A549 (cell line): ENCODE measurements at regions not wholly inside any gene's neighbourhood (a gene's known extent, or its start where the extent isn't known, plus 50 kb on each side); places are given as distances from the start of the nearest gene placed in this dataset.

Source experiments
- ATAC-seq, 2 experiments: fragments of 200-7000 bp in 1 of 2; fragments of >200 bp in 1 of 2; cut with Nextera tagmentation in 1 of 2; cut with Tn5 transposase in 1 of 2; 3 replicates each; pipeline versions ENCODE4 v1.8.0 to v1.9.1; 2018 to 2020; ENCODE audit warnings: mild to moderate bottlenecking in 1 of 2, moderate library complexity in 1 of 2
- CTCF ChIA-PET: fragments of 300-600 bp; sonication (Branson Sonifier 250); formaldehyde crosslinking; extraction: SDS; loops from one replicate; lab custom pipeline; 2021; ENCODE audit warnings: antibody characterized with exemption, inconsistent platforms; lab: Yijun Ruan, JAX
- POLR2A ChIA-PET: fragments of 350-600 bp; formaldehyde crosslinking; extraction: SDS; loops from one replicate; lab custom pipeline; 2021; ENCODE audit warnings: antibody characterized with exemption, inconsistent platforms; lab: Yijun Ruan, JAX
- DNase-seq, 2 experiments: peaks; one replicate each; pipeline versions ENCODE4 v3.0.0 to v3.0.0-alpha.2; 2011 to 2016; ENCODE audit warnings: low read depth in 1 of 2, low spot score in 1 of 2
- FAIRE-seq: peaks from 2 replicates; lab custom pipeline; 2011; peaks lifted over from hg19 to GRCh38; lab: Jason Lieb, UNC
- H3K27ac ChIP-seq, 2 experiments: fragments of >200 bp; sonication (Bioruptor Twin); formaldehyde crosslinking; 3 replicates each; pipeline ENCODE4 v1.5.1; 2016 to 2017
- H3K4me1 ChIP-seq: fragments of >200 bp; sonication (Bioruptor Twin); formaldehyde crosslinking; 3 replicates; pipeline ENCODE4 v1.6.1; 2016
- H3K4me2 ChIP-seq: fragments of >200 bp; sonication (Bioruptor Twin); formaldehyde crosslinking; 3 replicates; pipeline ENCODE4 v1.6.1; 2016
- H3K4me3 ChIP-seq: fragments of >200 bp; sonication (Bioruptor Twin); formaldehyde crosslinking; 3 replicates; pipeline ENCODE4 v1.5.1; 2016
- H3K9me3 ChIP-seq: fragments of >200 bp; sonication (Bioruptor Twin); formaldehyde crosslinking; 3 replicates; pipeline ENCODE4 v1.6.1; 2016
- BHLHE40 ChIP-seq: IDR thresholded peaks from 2 replicates; pipeline ENCODE4 v1.6.1; 2012; ENCODE audit warnings: low read depth, low read length, inconsistent platforms
- CBX8 ChIP-seq: fragments of 200-600 bp; sonication (generic); IDR thresholded peaks from 2 replicates; pipeline ENCODE4 v1.6.1; 2016
- CHD2 ChIP-seq: fragments of 150-350 bp; IDR thresholded peaks from 2 replicates; pipeline ENCODE4 v1.6.1; 2014; ENCODE audit warnings: low read length; ENCODE audit not compliant: partially characterized antibody
- E2F6 ChIP-seq: IDR thresholded peaks from 2 replicates; pipeline ENCODE4 v1.6.1; 2012; ENCODE audit warnings: low read depth, borderline replicate concordance
- EHF ChIP-seq: fragments of 250-450 bp; sonication (Bioruptor Pico); IDR thresholded peaks from 2 replicates; pipeline ENCODE4 v1.5.0; 2020; ENCODE audit warnings: mild to moderate bottlenecking
- EP300 ChIP-seq, 2 experiments: fragments of >200 bp; sonication (Bioruptor Twin); formaldehyde crosslinking; IDR thresholded peaks; 2 replicates in 1 of 2; 3 replicates in 1 of 2; pipeline ENCODE4 v1.6.1; 2016 to 2017
- FOSB ChIP-seq: fragments of 250-450 bp; sonication (Bioruptor Pico); IDR thresholded peaks from 2 replicates; pipeline ENCODE4 v1.5.0; 2020; ENCODE audit warnings: mild to moderate bottlenecking, moderate library complexity
- FOSL2 ChIP-seq, 2 experiments: fragments of 450-650 bp in 1 of 2; fragments of >200 bp in 1 of 2; sonication (Bioruptor Twin) in 1 of 2; formaldehyde crosslinking; IDR thresholded peaks; 2 replicates each; pipeline versions ENCODE4 v1.5.0 to v1.6.1; 2016 to 2020; ENCODE audit warnings: mild to moderate bottlenecking in 1 of 2, moderate library complexity in 1 of 2
- FOXS1 ChIP-seq: fragments of 250-450 bp; sonication (Bioruptor Pico); IDR thresholded peaks from 2 replicates; pipeline ENCODE4 v1.5.0; 2020; ENCODE audit warnings: mild to moderate bottlenecking, moderate library complexity
- HDAC2 ChIP-seq: fragments of 200-600 bp; sonication (generic); IDR thresholded peaks from 2 replicates; pipeline ENCODE4 v1.6.1; 2016
- HOXA7 ChIP-seq: fragments of 250-450 bp; sonication (Bioruptor Pico); IDR thresholded peaks from 2 replicates; pipeline ENCODE4 v1.5.0; 2020; ENCODE audit warnings: mild to moderate bottlenecking, moderate library complexity
- HOXB5 ChIP-seq: fragments of 250-450 bp; sonication (Bioruptor Pico); IDR thresholded peaks from 2 replicates; pipeline ENCODE4 v1.5.0; 2020; ENCODE audit warnings: mild to moderate bottlenecking, moderate library complexity
- JUNB ChIP-seq: fragments of >200 bp; sonication (Bioruptor Twin); formaldehyde crosslinking; IDR thresholded peaks from 2 replicates; pipeline ENCODE4 v1.6.1; 2016
- KDM1A ChIP-seq: fragments of 200-600 bp; sonication (generic); IDR thresholded peaks from 2 replicates; pipeline ENCODE4 v1.6.1; 2016; ENCODE audit warnings: low read depth, mild to moderate bottlenecking
- MAFK ChIP-seq: fragments of 450-650 bp; IDR thresholded peaks from 2 replicates; pipeline ENCODE4 v1.6.1; 2014; ENCODE audit not compliant: partially characterized antibody
- MAX ChIP-seq: IDR thresholded peaks from 2 replicates; pipeline ENCODE4 v1.6.1; 2012
- POLR2A ChIP-seq: IDR thresholded peaks from 2 replicates; pipeline ENCODE4 v1.6.1; 2012; ENCODE audit warnings: mild to moderate bottlenecking, low read length
- POLR2AphosphoS2 ChIP-seq: conservative IDR thresholded peaks from 2 replicates; pipeline ENCODE4 v1.6.1; 2012; ENCODE audit warnings: low read length, improper control_type of control experiment, inconsistent platforms
- RARB ChIP-seq: fragments of 250-450 bp; sonication (Bioruptor Pico); IDR thresholded peaks from 2 replicates; pipeline ENCODE4 v1.8.0; 2021; ENCODE audit warnings: mild to moderate bottlenecking, moderate library complexity
- RFX5 ChIP-seq: fragments of 450-650 bp; IDR thresholded peaks from 2 replicates; pipeline ENCODE4 v1.7.1; 2014; ENCODE audit warnings: antibody characterized with exemption, mild to moderate bottlenecking, moderate library complexity
- RNF2 ChIP-seq: fragments of 200-600 bp; sonication (generic); IDR thresholded peaks from 2 replicates; pipeline ENCODE4 v1.6.1; 2016; ENCODE audit warnings: low read depth, mild to moderate bottlenecking, antibody characterized with exemption, moderate library complexity, borderline replicate concordance
- TFCP2L1 ChIP-seq: fragments of 250-450 bp; sonication (Bioruptor Pico); IDR thresholded peaks from 2 replicates; pipeline ENCODE4 v1.5.0; 2021; ENCODE audit warnings: mild to moderate bottlenecking
- ZC3H11A ChIP-seq: fragments of 450-650 bp; IDR thresholded peaks from 2 replicates; pipeline ENCODE4 v1.6.1; 2014; ENCODE audit warnings: antibody characterized with exemption, mild to moderate bottlenecking
- ZFP36 ChIP-seq: fragments of 450-650 bp; IDR thresholded peaks from 2 replicates; pipeline ENCODE4 v1.6.1; 2014; ENCODE audit warnings: borderline replicate concordance; ENCODE audit not compliant: partially characterized antibody
- ZNF302 ChIP-seq: fragments of 250-450 bp; sonication (Bioruptor Pico); IDR thresholded peaks from 2 replicates; pipeline ENCODE4 v1.9.0; 2021; ENCODE audit warnings: inconsistent platforms, mild to moderate bottlenecking, moderate library complexity
- WGBS: methylation state at CpG from one replicate; pipeline ENCODE4 v1.1.6; 2017; ENCODE audit errors: missing lambda C conversion rate; 5-methylcytosine and 5-hydroxymethylcytosine counted together
- TF ChIP-seq, protein P1 (sequence below): fragments of >200 bp; sonication (Bioruptor Twin); formaldehyde crosslinking; IDR thresholded peaks from 3 replicates; pipeline ENCODE4 v1.6.1; 2016
- TF ChIP-seq, protein P2 (sequence below): fragments of 150-350 bp; IDR thresholded peaks from 2 replicates; pipeline ENCODE4 v1.6.1; 2014; ENCODE audit warnings: low read depth, mild to moderate bottlenecking, low read length

DNA sequence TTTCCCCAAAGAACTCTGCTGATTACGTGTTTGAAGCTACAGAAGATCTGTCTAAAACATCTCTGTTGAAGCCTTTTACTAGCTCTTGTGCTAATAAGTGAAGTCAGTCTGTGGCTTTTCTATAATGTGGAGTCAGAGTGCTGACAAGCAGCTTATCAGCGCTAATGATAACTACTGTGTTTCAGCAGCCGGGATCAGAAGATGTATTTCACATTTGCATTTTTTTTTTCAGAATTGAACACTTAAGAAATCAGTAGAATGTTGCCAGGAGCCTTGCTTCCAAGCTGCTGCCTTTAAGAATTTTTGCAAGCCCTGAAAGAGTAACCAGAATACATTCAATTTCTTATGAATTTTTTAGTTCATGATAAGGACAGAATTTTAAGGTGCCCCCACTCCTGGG, 519.4 kb upstream of the NR5A2 start:
- no peak for ATAC-seq

DNA sequence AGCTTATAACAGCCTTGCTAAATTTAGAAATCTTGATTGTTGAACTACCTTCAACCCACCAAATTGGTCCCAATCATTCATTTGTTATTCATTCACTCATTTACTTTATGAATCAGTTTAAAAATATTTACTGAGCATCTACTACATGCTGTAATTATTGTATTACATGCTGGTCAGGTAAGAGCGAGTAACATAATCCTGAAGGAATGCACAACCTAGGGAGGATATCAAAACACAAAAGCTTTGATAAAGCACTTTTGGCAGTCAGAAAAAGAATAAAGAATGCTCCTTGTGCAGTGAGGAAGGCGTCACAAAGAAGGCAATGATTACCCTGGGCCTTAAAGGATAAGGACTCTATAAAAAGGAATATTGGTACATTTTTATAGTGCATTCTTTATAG, 518.9 kb upstream of the NR5A2 start:
- Histone ChIP-seq H3K4me3 (no peak overlapping the region), H3K4me1 (no peaks in the 10 kb centered on the region), H3K4me2 (no peak overlapping the region), H3K9me3 (no peaks in the 10 kb centered on the region), H3K27ac (no peak overlapping the region)
- ChIA-PET CTCF (interaction anchor here (0.7 kb wide), 1 partner anchor 45 kb away, joined by 4 read pairs; no protein-coding TSS in a partner anchor), POLR2A (no interaction called here)
- DNase-seq (no peak), ATAC-seq (no peak), FAIRE-seq (no peak)
- WGBS, result 42% methylated on average over 2 of the region's 2 CpGs
- TF ChIP-seq MAX, result no peak
- no peak for TF ChIP-seq EP300 (IDR thresholded peaks at IDR 0.05)
- no peak for TF ChIP-seq MAFK
- no peak for TF ChIP-seq HOXA7 (CRISPR knock-in tag)
- TF ChIP-seq, protein P1, sequence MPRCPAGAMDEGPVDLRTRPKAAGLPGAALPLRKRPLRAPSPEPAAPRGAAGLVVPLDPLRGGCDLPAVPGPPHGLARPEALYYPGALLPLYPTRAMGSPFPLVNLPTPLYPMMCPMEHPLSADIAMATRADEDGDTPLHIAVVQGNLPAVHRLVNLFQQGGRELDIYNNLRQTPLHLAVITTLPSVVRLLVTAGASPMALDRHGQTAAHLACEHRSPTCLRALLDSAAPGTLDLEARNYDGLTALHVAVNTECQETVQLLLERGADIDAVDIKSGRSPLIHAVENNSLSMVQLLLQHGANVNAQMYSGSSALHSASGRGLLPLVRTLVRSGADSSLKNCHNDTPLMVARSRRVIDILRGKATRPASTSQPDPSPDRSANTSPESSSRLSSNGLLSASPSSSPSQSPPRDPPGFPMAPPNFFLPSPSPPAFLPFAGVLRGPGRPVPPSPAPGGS, result no peak
- TF ChIP-seq ZNF302 (CRISPR knock-in tag), result no peak
- no peak for TF ChIP-seq CBX8
- no peak for TF ChIP-seq CHD2
- TF ChIP-seq FOSL2 (IDR thresholded peaks at IDR 0.05), result no peak
- no peak for TF ChIP-seq FOSL2 (CRISPR knock-in tag; IDR thresholded peaks at IDR 0.05)
- no peak for TF ChIP-seq KDM1A
- no peak for TF ChIP-seq FOSB (CRISPR knock-in tag)
- no peak for TF ChIP-seq ZC3H11A
- TF ChIP-seq EHF, result no peak

More for the DNA sequence above, 519.4 kb upstream of the NR5A2 start:
- 64% methylated on average over 3 of the region's 3 CpGs for WGBS
- H3K4me2 ChIP-seq, result no peak overlapping the region
- ChIA-PET POLR2A (no interaction called here), CTCF (no interaction called here)
- no peak for DNase-seq
- H3K27ac ChIP-seq, result no peak overlapping the region
- no peaks in the 10 kb centered on the region; the same call in 2 of the 3 replicates for H3K9me3 ChIP-seq
- no peak for FAIRE-seq
- no peak overlapping the region for H3K4me3 ChIP-seq
- H3K4me1 ChIP-seq, result no peaks in the 10 kb centered on the region
- TF ChIP-seq FOXS1 (CRISPR knock-in tag), result no peak
- TF ChIP-seq JUNB, result no peak
- TF ChIP-seq, protein P2, sequence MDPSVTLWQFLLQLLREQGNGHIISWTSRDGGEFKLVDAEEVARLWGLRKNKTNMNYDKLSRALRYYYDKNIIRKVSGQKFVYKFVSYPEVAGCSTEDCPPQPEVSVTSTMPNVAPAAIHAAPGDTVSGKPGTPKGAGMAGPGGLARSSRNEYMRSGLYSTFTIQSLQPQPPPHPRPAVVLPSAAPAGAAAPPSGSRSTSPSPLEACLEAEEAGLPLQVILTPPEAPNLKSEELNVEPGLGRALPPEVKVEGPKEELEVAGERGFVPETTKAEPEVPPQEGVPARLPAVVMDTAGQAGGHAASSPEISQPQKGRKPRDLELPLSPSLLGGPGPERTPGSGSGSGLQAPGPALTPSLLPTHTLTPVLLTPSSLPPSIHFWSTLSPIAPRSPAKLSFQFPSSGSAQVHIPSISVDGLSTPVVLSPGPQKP, result no peak
- TF ChIP-seq BHLHE40, result no peak
- no peak for TF ChIP-seq POLR2A
- TF ChIP-seq TFCP2L1, result no peak
- TF ChIP-seq E2F6, result no peak
- TF ChIP-seq RFX5, result no peak
- TF ChIP-seq CBX8, result no peak
- no peak for TF ChIP-seq POLR2AphosphoS2
- TF ChIP-seq MAFK, result no peak
- no peak for TF ChIP-seq ZFP36
- no peak for TF ChIP-seq RNF2
- TF ChIP-seq HDAC2, result no peak
- TF ChIP-seq HOXB5 (CRISPR knock-in tag), result no peak
- no peak for TF ChIP-seq EHF
- TF ChIP-seq RARB (CRISPR knock-in tag), result no peak
